Smooth muscle cell (in vitro differentiated cells): ENCODE measurements at regions not wholly inside any gene's neighbourhood (a gene's known extent, or its start where the extent isn't known, plus 50 kb on each side); places are given as distances from the start of the nearest gene placed in this dataset.

Experiments
- DNase-seq: peaks from one replicate; lab custom pipeline; 2025; ENCODE audit not compliant: unreplicated experiment; lab: John Stamatoyannopoulos, UW
- H2AFZ ChIP-seq: fragments of 200-600 bp; sonication (generic); 2 replicates; pipeline ENCODE4 v1.6.0; 2016; ENCODE audit warnings: antibody characterized with exemption, low read depth, mild to moderate bottlenecking
- H3F3A ChIP-seq: fragments of 200-600 bp; sonication (generic); 2 replicates; pipeline ENCODE4 v1.6.0; 2017; ENCODE audit warnings: antibody characterized with exemption, low read depth
- H3K27ac ChIP-seq: fragments of 200-600 bp; sonication (generic); 2 replicates; pipeline ENCODE4 v1.5.1; 2016; ENCODE audit warnings: low read depth, mild to moderate bottlenecking
- H3K27me3 ChIP-seq: fragments of 200-600 bp; sonication (generic); 2 replicates; pipeline ENCODE4 v1.6.1; 2016; ENCODE audit warnings: low read depth, mild to moderate bottlenecking
- H3K36me3 ChIP-seq: fragments of 200-600 bp; sonication (generic); 2 replicates; pipeline ENCODE4 v1.5.1; 2016; ENCODE audit warnings: low read depth
- H3K4me1 ChIP-seq: fragments of 200-600 bp; sonication (generic); 2 replicates; pipeline ENCODE4 v1.5.1; 2016; ENCODE audit warnings: low read depth
- H3K4me2 ChIP-seq: fragments of 200-600 bp; sonication (generic); 2 replicates; pipeline ENCODE4 v1.6.0; 2016; ENCODE audit warnings: mild to moderate bottlenecking
- H3K4me3 ChIP-seq: fragments of 200-600 bp; sonication (generic); 2 replicates; pipeline ENCODE4 v1.5.1; 2016; ENCODE audit warnings: mild to moderate bottlenecking
- H3K79me2 ChIP-seq: fragments of 200-600 bp; sonication (generic); 2 replicates; pipeline ENCODE4 v1.6.0; 2016; ENCODE audit warnings: low read depth, mild to moderate bottlenecking
- H3K9ac ChIP-seq: fragments of 200-600 bp; sonication (generic); 2 replicates; pipeline ENCODE4 v1.6.0; 2016; ENCODE audit warnings: low read depth
- H3K9me3 ChIP-seq: fragments of 200-600 bp; sonication (generic); replicated peaks from 2 replicates; pipeline ENCODE4 v1.5.1; 2016; ENCODE audit warnings: low read depth
- H4K20me1 ChIP-seq: fragments of 200-600 bp; sonication (generic); 2 replicates; pipeline ENCODE4 v1.6.0; 2016; ENCODE audit warnings: low read depth
- WGBS: methylation state at CpG from one replicate; pipeline ENCODE4 v1.1.7; 2016; ENCODE audit warnings: low lambda C conversion rate; 5-methylcytosine and 5-hydroxymethylcytosine counted together
- TF ChIP-seq, protein P1 (sequence below): fragments of 200-600 bp; sonication (generic); IDR thresholded peaks from 2 replicates; pipeline ENCODE4 v1.5.1; 2017; ENCODE audit warnings: borderline replicate concordance, mild to moderate bottlenecking, antibody characterized with exemption; ENCODE audit not compliant: insufficient read depth, poor library complexity, severe bottlenecking

DNA sequence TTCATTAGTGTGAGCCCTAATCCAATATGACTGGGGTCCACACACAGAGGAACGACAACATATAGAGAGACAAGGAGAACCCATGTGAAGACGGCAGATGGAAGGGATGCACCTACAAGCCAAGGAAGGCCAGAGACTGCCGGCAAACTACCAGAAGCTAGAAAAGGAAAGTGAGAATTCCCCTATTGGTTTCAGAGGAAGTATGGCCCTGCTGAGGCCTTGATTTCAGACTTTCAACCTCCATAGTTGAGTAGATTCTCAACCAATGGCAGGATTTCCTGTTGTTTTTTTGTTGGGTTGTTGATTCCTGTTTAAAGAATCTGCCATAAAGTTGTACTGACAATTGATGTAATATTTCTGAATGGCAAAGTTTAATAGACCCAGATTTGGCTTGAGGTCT, 241.5 kb downstream of the SATB2 start:
- Histone ChIP-seq H3K27ac (no peak overlapping the region), H2AFZ (no peak overlapping the region), H3K27me3 (no peaks in the 10 kb centered on the region), H3K36me3 (no peaks in the 10 kb centered on the region), H3K9ac (no peak overlapping the region), H4K20me1 (no peaks in the 10 kb centered on the region), H3F3A (no peaks in the 10 kb centered on the region), H3K9me3 (no peaks in the 10 kb centered on the region), H3K4me2 (no peak overlapping the region), H3K4me3 (no peak overlapping the region), H3K4me1 (no peaks in the 10 kb centered on the region), H3K79me2 (no peaks in the 10 kb centered on the region)
- 97% methylated on average over 3 of the region's 3 CpGs for WGBS
- TF ChIP-seq, protein P1, sequence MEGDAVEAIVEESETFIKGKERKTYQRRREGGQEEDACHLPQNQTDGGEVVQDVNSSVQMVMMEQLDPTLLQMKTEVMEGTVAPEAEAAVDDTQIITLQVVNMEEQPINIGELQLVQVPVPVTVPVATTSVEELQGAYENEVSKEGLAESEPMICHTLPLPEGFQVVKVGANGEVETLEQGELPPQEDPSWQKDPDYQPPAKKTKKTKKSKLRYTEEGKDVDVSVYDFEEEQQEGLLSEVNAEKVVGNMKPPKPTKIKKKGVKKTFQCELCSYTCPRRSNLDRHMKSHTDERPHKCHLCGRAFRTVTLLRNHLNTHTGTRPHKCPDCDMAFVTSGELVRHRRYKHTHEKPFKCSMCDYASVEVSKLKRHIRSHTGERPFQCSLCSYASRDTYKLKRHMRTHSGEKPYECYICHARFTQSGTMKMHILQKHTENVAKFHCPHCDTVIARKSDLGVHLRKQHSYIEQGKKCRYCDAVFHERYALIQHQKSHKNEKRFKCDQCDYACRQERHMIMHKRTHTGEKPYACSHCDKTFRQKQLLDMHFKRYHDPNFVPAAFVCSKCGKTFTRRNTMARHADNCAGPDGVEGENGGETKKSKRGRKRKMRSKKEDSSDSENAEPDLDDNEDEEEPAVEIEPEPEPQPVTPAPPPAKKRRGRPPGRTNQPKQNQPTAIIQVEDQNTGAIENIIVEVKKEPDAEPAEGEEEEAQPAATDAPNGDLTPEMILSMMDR = no peak
- no peak for DNase-seq

DNA sequence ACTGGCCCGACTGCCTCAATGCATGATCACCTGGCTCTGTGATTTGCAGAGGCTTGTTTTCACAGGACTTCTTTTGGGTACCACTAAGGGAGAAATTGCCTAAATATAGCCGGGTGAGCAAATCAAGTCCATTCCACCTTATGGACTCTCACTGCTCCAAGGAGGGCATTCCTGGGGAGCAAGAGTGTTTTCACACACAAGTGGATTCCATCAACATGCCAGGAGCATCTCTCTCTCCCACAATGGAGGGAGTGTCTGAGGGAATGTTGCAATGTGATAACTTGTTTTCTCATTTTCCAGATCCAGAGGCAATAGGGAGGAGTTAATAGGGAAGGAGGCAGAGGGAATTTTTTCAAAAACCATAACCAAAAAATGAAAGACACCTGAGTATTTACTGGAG, 250.7 kb downstream of the SATB2 start:
- no peaks in the 10 kb centered on the region for H3K79me2 ChIP-seq
- TF ChIP-seq, protein P1 = no peak
- H3K9me3 ChIP-seq = no peaks in the 10 kb centered on the region
- DNase-seq = no peak
- H3K9ac ChIP-seq = no peak overlapping the region
- no peak overlapping the region for H3K4me3 ChIP-seq
- no peaks in the 10 kb centered on the region for H3K4me1 ChIP-seq
- no peaks in the 10 kb centered on the region for H3K27me3 ChIP-seq
- no peak overlapping the region for H3K27ac ChIP-seq
- no peak overlapping the region for H3K4me2 ChIP-seq
- H2AFZ ChIP-seq = no peak overlapping the region
- no peaks in the 10 kb centered on the region for H4K20me1 ChIP-seq
- WGBS = 87% methylated on average over 2 of the region's 2 CpGs
- H3F3A ChIP-seq = no peaks in the 10 kb centered on the region
- H3K36me3 ChIP-seq = no peaks in the 10 kb centered on the region

DNA sequence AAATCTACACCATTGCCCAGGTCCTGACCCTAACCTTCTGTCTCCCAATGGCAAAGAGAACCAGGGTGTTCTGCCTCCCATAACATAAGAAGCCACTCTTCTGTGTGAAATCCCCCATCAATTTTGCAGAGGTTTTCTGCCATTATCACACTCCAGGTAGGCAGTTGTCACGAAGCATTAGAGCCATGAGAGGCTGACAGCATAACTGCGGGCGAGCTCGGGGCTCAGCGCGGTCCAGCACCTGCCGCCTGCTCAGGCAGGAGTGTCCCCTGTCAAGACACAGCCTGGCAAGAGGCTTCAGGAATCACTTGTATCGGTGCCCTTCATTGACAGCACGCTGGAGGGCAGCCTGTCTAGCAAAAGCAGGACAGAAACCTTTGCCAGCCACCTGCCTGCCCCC, 251.2 kb downstream of the SATB2 start:
- no peaks in the 10 kb centered on the region for H3F3A ChIP-seq
- 91% methylated on average over 9 of the region's 9 CpGs for WGBS
- H3K9ac ChIP-seq = no peak overlapping the region
- H3K27me3 ChIP-seq = no peaks in the 10 kb centered on the region
- H4K20me1 ChIP-seq = no peaks in the 10 kb centered on the region
- no peaks in the 10 kb centered on the region for H3K9me3 ChIP-seq
- TF ChIP-seq, protein P1 = no peak
- H3K36me3 ChIP-seq = no peaks in the 10 kb centered on the region
- no peaks in the 10 kb centered on the region for H3K79me2 ChIP-seq
- H3K4me3 ChIP-seq = no peak overlapping the region
- DNase-seq = no peak
- no peak overlapping the region for H3K27ac ChIP-seq
- no peaks in the 10 kb centered on the region for H3K4me1 ChIP-seq
- no peak overlapping the region for H2AFZ ChIP-seq
- H3K4me2 ChIP-seq = no peak overlapping the region

DNA sequence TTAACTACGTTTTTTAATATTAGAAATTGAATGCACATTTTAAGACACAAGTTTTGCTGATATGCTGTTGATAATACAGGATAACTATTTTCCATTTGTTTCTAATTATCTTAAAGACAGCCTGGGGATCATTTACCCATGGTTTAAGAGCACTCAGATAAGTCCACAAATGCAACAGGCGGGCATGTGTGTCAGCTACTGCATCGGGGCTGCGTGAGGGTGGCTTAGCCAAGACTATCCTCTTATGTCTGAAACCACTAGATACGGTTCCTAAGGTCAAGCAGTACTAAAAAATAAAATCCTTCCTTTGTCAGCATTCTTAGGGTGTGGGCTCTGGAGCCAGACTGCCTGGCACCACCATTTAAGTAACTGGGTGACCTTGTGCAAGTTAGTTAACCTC, 254.8 kb downstream of the SATB2 start:
- TF ChIP-seq, protein P1 = no peak

More for the DNA sequence above, 254.8 kb downstream of the SATB2 start:
- Histone ChIP-seq H3K79me2 (no peaks in the 10 kb centered on the region), H2AFZ (no peak overlapping the region), H3K36me3 (no peaks in the 10 kb centered on the region), H3K27me3 (no peaks in the 10 kb centered on the region), H3K4me2 (no peak overlapping the region), H3K9me3 (no peaks in the 10 kb centered on the region), H3K4me3 (no peak overlapping the region), H3K4me1 (no peaks in the 10 kb centered on the region), H3K9ac (no peak overlapping the region), H4K20me1 (no peaks in the 10 kb centered on the region), H3F3A (no peaks in the 10 kb centered on the region), H3K27ac (no peak overlapping the region)
- 49% methylated on average over 5 of the region's 5 CpGs for WGBS
- no peak for DNase-seq
